RWPE1 (cell line): ENCODE measurements at regions not wholly inside any gene's neighbourhood (a gene's known extent, or its start where the extent isn't known, plus 50 kb on each side); places are given as distances from the start of the nearest gene placed in this dataset.

Experiments used
- CTCF ChIA-PET: fragments of 350-600 bp; sonication (Branson Sonifier 250); formaldehyde crosslinking; extraction: SDS; loops from one replicate; lab custom pipeline; 2021; lab: Yijun Ruan, JAX
- POLR2A ChIA-PET: fragments of 400-600 bp; formaldehyde crosslinking; extraction: SDS; loops from one replicate; lab custom pipeline; 2020; ENCODE audit warnings: antibody characterized with exemption; ENCODE audit not compliant: low non-redundant PET; lab: Yijun Ruan, JAX
- DNase-seq: peaks from one replicate; pipeline ENCODE4 v3.0.0; 2012; ENCODE audit warnings: low spot score
- H3K27ac ChIP-seq: fragments of 450-650 bp; 2 replicates; pipeline ENCODE4 v1.5.1; 2017
- TF ChIP-seq, protein P1 (sequence below): fragments of 450-650 bp; conservative IDR thresholded peaks from 2 replicates; pipeline ENCODE4 v1.5.1; 2017; ENCODE audit warnings: low read depth, mild to moderate bottlenecking

DNA sequence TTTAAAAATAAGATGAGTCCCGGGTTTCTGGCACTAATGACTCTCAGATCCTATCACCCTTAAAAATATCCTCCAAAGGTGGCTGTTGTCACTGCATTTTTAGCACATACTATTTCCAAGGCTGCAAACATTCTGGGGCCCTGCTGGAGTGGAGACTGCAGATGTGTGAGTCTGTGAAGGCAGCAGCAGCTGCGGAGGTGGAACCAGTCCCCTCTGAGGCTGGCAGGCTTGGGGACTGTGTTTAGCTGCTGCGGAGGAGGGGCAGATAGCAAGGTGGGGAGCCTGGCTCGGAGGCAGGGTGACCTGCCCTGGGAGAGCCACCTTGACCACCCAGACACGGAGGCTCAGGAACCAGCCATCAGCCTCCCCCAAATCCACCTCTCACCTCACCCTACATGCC lies 77.0 kb downstream of the C5orf15 start:
- CTCF ChIA-PET: no interaction called here
- TF ChIP-seq, protein P1, sequence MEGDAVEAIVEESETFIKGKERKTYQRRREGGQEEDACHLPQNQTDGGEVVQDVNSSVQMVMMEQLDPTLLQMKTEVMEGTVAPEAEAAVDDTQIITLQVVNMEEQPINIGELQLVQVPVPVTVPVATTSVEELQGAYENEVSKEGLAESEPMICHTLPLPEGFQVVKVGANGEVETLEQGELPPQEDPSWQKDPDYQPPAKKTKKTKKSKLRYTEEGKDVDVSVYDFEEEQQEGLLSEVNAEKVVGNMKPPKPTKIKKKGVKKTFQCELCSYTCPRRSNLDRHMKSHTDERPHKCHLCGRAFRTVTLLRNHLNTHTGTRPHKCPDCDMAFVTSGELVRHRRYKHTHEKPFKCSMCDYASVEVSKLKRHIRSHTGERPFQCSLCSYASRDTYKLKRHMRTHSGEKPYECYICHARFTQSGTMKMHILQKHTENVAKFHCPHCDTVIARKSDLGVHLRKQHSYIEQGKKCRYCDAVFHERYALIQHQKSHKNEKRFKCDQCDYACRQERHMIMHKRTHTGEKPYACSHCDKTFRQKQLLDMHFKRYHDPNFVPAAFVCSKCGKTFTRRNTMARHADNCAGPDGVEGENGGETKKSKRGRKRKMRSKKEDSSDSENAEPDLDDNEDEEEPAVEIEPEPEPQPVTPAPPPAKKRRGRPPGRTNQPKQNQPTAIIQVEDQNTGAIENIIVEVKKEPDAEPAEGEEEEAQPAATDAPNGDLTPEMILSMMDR: no peak
- POLR2A ChIA-PET: no interaction called here
- no peak overlapping the region for H3K27ac ChIP-seq
- DNase-seq: no peak

DNA sequence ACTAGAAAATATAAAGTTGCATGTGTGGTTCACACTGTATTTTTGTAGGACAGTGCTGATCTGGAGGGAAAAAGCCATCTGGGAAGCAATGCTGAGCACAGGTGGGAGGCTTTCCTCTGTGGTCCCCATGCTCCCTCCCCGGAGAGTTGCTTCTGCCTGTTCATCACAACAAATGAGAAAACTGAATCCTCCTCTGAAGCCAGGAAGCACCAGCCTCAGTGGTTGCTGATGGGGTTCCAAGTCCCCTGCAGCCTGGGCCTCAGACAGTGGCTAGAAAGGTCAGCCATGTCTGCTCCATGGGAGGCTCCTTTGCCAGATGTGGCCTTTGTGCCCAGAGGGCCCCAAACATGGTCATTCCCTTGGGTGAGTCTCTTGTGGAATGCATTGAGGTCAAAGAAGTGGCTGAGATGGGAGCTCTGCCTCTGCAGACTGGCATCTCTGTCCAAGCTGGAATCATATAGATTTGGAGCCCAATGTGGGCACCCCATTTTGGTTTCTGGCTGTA lies 77.6 kb downstream of the C5orf15 start:
- no peak for DNase-seq
- H3K27ac ChIP-seq: no peak overlapping the region
- ChIA-PET POLR2A (no interaction called here), CTCF (no interaction called here)
- TF ChIP-seq, protein P1: no peak

DNA sequence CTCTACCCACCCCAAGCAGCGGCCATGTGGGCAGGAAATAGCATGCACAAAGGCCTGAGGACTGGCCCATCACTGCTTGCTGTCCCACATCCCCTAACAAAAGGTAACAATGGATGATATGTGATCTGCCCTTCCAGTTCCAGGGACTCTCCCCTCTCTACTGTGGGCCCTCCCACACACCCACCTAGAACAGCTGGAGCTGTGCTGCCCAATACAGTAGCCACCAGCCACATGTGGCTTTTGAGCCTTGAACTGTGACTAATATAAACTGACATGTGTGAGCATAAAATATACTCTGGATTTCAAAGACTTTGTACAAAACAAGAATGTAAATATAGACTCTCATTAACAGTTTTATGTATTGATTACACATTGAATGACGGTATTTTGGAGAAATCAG lies 78.1 kb downstream of the C5orf15 start:
- CTCF ChIA-PET: no interaction called here
- POLR2A ChIA-PET: no interaction called here
- TF ChIP-seq, protein P1: no peak
- no peak overlapping the region for H3K27ac ChIP-seq
- DNase-seq: no peak

GRCh38 chr5:133889271-133889905 lies 79.0 kb downstream of the C5orf15 start:
- TF ChIP-seq, protein P1: no peak
- DNase-seq: no peak
- H3K27ac ChIP-seq: no peak overlapping the region
- ChIA-PET CTCF (interaction anchor here (0.8 kb wide), 1 partner anchor 150 kb away, joined by 4 read pairs; no protein-coding TSS in a partner anchor), POLR2A (no interaction called here)

DNA sequence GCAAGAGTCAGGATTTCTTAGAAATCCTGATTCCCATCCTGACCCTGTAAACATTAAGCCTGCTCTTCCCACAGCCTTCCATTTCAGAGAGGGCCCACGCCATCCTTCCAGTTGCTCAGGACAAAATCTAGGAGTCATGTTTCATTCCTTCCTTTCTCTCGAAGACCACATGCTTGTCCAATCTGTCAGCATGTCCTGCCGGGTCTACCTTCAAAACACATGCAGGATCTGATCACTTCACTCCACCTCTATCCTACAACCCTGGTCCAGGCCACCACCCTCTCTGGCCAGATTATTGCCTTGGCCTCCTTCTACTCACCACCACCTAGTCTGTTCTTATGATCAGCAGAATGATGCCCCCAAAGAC lies 79.8 kb downstream of the C5orf15 start:
- TF ChIP-seq, protein P1: no peak
- DNase-seq: no peak
- ChIA-PET POLR2A (no interaction called here), CTCF (no interaction called here)
- H3K27ac ChIP-seq: no peak overlapping the region

DNA sequence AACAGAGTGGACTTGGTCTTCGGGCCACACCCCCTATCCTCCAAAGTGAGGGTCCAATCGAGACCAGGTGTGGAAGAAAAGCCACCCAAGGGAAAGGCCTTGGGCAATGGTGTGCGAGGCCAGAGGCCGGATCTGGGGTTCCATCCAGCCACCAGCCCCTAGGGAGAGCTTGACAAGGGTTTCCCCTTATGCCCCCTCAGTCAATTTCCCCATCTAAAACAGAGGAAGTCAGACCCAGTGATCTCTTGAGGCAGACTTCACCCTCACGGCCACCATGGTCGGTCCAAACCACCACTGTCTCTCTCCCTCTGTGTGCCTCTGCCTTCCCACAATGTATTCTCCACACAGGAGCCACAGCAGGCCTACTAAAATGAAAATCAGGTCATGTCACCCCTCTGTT lies 82.9 kb downstream of the C5orf15 start:
- DNase-seq: no peak
- TF ChIP-seq, protein P1: no peak
- CTCF ChIA-PET: interaction anchor here (0.6 kb wide), 1 partner anchor 30 kb away, joined by 3 read pairs; no protein-coding TSS in a partner anchor
- POLR2A ChIA-PET: no interaction called here
- H3K27ac ChIP-seq: no peak overlapping the region
